Esophagus muscularis mucosa (tissue), 4 donors: ENCODE measurements at regions not wholly inside any gene's neighbourhood (a gene's known extent, or its start where the extent isn't known, plus 50 kb on each side); places are given as distances from the start of the nearest gene placed in this dataset.

ENCODE experiments used
- DNase-seq: peaks from one replicate; pipeline ENCODE4 v3.0.0-alpha.2; 2017; ENCODE audit errors: extremely low spot score
- H3K27ac ChIP-seq, 4 donors: fragments of 200-600 bp; sonication (generic); replicated peaks in 1 of 4; 1 replicate in 3 of 4; 2 replicates in 1 of 4; pipeline ENCODE4 v1.5.1; 2016 to 2019; ENCODE audit warnings: mild to moderate bottlenecking in 1 of 4
- H3K27me3 ChIP-seq, 4 donors: fragments of 200-600 bp; sonication (generic); one replicate each; pipeline versions ENCODE4 v1.5.1 to v1.6.0; 2016 to 2019
- H3K36me3 ChIP-seq, 4 donors: fragments of 200-600 bp; sonication (generic); one replicate each; pipeline ENCODE4 v1.5.1; 2016 to 2019
- H3K4me1 ChIP-seq, 4 donors: fragments of 200-600 bp; sonication (generic); one replicate each; pipeline ENCODE4 v1.5.1; 2016 to 2019
- H3K4me3 ChIP-seq, 4 donors: fragments of 200-600 bp; sonication (generic); 1 replicate in 2 of 4; 2 replicates in 2 of 4; pipeline ENCODE4 v1.5.1; 2016 to 2019; ENCODE audit warnings: mild to moderate bottlenecking in 4 of 4, moderate library complexity in 1 of 4
- H3K9me3 ChIP-seq, 4 donors: fragments of 200-600 bp; sonication (generic); 1 replicate in 3 of 4; 2 replicates in 1 of 4; pipeline ENCODE4 v1.5.1; 2016 to 2019
- CTCF ChIP-seq, 3 experiments: fragments of 200-600 bp in 2 of 3; fragments of 450-650 bp in 1 of 3; sonication (generic) in 2 of 3; IDR thresholded peaks; one replicate each; pipeline ENCODE4 v1.5.1; 2017 to 2019; ENCODE audit warnings: antibody characterized with exemption in 3 of 3, mild to moderate bottlenecking in 2 of 3, moderate library complexity in 1 of 3
- EP300 ChIP-seq: sonication (generic); formaldehyde crosslinking; IDR thresholded peaks from one replicate; pipeline ENCODE4 v1.6.1; 2017; ENCODE audit warnings: antibody characterized with exemption
- POLR2A ChIP-seq: fragments of 450-650 bp; IDR thresholded peaks from one replicate; pipeline ENCODE4 v1.6.1; 2017; ENCODE audit warnings: antibody characterized with exemption, moderate library complexity, mild to moderate bottlenecking, low read depth
- POLR2AphosphoS5 ChIP-seq, 2 donors: sonication (generic); formaldehyde crosslinking; IDR thresholded peaks; one replicate each; pipeline ENCODE4 v1.6.1; 2017; ENCODE audit warnings: antibody characterized with exemption in 2 of 2
- WGBS: methylation state at CpG from one replicate; pipeline ENCODE4 v1.1.5; 2018; 5-methylcytosine and 5-hydroxymethylcytosine counted together
- intact Hi-C: fragments of 100-400 bp; cut with DNase I; formaldehyde crosslinking; loops from one replicate; pipeline ENCODE4 v1.15.1; 2023

- no peak overlapping the region for H3K4me3 ChIP-seq
- TF ChIP-seq POLR2A: no peak
- TF ChIP-seq POLR2AphosphoS5 (IDR thresholded peaks at IDR 0.05): no peak
- no peak for TF ChIP-seq EP300
- TF ChIP-seq CTCF (IDR thresholded peaks at IDR 0.05): no peak
- no peaks in the 10 kb centered on the region for H3K27me3 ChIP-seq
- DNase-seq: no peak
- H3K9me3 ChIP-seq: no peaks in the 10 kb centered on the region
- intact Hi-C loops: no loop called here
- no peak overlapping the region for H3K27ac ChIP-seq
- no peaks in the 10 kb centered on the region for H3K4me1 ChIP-seq
- H3K36me3 ChIP-seq: no peaks in the 10 kb centered on the region
These were observed 191.4 kb upstream of the ADGRB3 start for GRCh38 chr6:68443704-68444103.

GRCh38 chr6:68427630-68428029 lies 207.5 kb upstream of the ADGRB3 start:
- Histone ChIP-seq H3K4me1 (no peaks in the 10 kb centered on the region), H3K4me3 (no peak overlapping the region), H3K27me3 (no peaks in the 10 kb centered on the region), H3K27ac (no peak overlapping the region), H3K9me3 (no peaks in the 10 kb centered on the region), H3K36me3 (no peaks in the 10 kb centered on the region)
- TF ChIP-seq POLR2A (no peak), CTCF (IDR thresholded peaks at IDR 0.05) (no peak), POLR2AphosphoS5 (IDR thresholded peaks at IDR 0.05) (no peak), EP300 (no peak)
- no peak for DNase-seq
- intact Hi-C loops: no loop called here

DNA sequence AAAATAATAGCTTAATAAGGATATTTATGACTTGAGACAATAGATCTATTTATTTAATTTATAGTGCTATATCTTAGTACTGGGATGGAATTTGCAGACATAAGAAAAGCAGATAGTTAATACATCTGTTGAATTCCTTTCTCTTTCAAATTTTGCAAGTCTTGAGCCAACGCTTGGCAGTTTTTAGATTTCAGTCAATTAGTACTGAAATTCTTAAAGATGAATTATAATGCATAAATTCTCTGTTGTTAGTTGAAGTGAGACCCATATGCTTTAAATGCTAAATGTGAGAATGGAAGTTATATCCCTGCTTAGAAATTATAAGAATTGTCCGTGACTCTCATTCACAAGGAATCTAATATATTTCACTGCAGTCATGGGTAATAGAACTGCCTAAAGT lies 225.1 kb upstream of the ADGRB3 start:
- no peak for TF ChIP-seq EP300
- TF ChIP-seq POLR2AphosphoS5 (IDR thresholded peaks at IDR 0.05): no peak
- Histone ChIP-seq H3K9me3 (no peaks in the 10 kb centered on the region), H3K27me3 (no peaks in the 10 kb centered on the region), H3K4me3 (no peak overlapping the region), H3K36me3 (no peaks in the 10 kb centered on the region), H3K27ac (no peak overlapping the region), H3K4me1 (no peaks in the 10 kb centered on the region)
- whole genome bisulfite sequencing: 86% methylated on average over 2 of the region's 2 CpGs
- intact Hi-C loops: no loop called here
- no peak for DNase-seq

- 77% methylated on average over 2 of the region's 2 CpGs for WGBS
These were observed 234.7 kb upstream of the ADGRB3 start for GRCh38 chr6:68400396-68400795.

DNA sequence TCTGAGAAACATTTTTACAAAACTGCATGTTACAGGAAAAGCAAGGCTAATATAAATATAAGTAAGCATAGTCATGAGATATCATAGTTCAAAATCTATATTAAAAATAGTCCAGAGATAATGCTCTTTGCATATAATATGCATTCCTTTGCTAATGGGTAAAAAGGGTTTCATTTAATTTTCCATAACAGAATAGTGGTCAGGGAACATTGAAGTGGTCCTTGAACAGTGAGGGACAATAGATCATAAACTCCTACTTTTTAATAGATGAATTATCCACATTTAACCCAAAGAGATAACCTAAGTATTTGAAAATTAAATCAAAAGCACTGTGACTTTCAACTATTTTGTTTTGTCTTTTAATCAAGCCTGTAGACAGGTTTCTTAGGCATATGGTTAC lies 243.1 kb upstream of the ADGRB3 start:
- no peaks in the 10 kb centered on the region for H3K27me3 ChIP-seq
- intact Hi-C loops: no loop called here

More at GRCh38 chr6:68400396-68400795, 234.7 kb upstream of the ADGRB3 start:
- intact Hi-C loops: no loop called here
- H3K4me3 ChIP-seq: no peak overlapping the region
- TF ChIP-seq CTCF (IDR thresholded peaks at IDR 0.05) (no peak), EP300 (no peak), POLR2AphosphoS5 (IDR thresholded peaks at IDR 0.05) (no peak), POLR2A (no peak)
- peaks cover 0 to 24% (median 0%) of the 10 kb centered on the region in 4 donors for H3K9me3 ChIP-seq
- H3K27me3 ChIP-seq: no peaks in the 10 kb centered on the region
- H3K4me1 ChIP-seq: no peaks in the 10 kb centered on the region
- no peak overlapping the region for H3K27ac ChIP-seq
- no peaks in the 10 kb centered on the region for H3K36me3 ChIP-seq
- DNase-seq: no peak

More for the DNA sequence above, 243.1 kb upstream of the ADGRB3 start:
- no peaks in the 10 kb centered on the region for H3K9me3 ChIP-seq
- no peaks in the 10 kb centered on the region for H3K36me3 ChIP-seq
- TF ChIP-seq EP300 (no peak), CTCF (IDR thresholded peaks at IDR 0.05) (no peak), POLR2A (no peak), POLR2AphosphoS5 (IDR thresholded peaks at IDR 0.05) (no peak)
- no peak overlapping the region for H3K4me3 ChIP-seq
- DNase-seq: no peak
- no peak overlapping the region for H3K27ac ChIP-seq
- no peaks in the 10 kb centered on the region for H3K4me1 ChIP-seq
